ENCODE measurements at regions not wholly inside any gene's neighbourhood (a gene's known extent, or its start where the extent isn't known, plus 50 kb on each side); places are given as distances from the start of the nearest gene placed in this dataset.
"Not testable (repeated sequence)": the region's sequence is repeated elsewhere in the genome, so short reads cannot be mapped to it uniquely, and the experiment has no call there.

DNA sequence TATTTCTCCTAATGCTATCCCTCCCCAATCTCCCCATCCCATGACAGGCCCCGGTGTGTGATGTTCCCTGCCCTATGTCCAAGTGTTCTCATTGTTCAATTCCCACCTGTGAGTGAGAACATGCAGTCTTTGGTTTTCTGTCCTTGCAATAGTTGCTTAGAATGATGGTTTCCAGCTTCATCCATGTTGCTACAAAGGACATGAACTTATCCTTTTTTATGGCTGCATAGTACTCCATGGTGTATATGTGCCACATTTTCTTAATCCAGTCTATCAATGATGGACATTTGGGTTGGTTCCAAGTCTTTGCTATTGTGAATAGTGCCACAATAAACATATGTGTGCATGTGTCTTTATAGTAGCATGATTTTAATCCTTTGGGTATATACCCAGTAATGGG is 51.3 kb upstream of the RIOK2 start:
- DNase-seq (ENCODE audit: low read depth): not testable (repeated sequence)

DNA sequence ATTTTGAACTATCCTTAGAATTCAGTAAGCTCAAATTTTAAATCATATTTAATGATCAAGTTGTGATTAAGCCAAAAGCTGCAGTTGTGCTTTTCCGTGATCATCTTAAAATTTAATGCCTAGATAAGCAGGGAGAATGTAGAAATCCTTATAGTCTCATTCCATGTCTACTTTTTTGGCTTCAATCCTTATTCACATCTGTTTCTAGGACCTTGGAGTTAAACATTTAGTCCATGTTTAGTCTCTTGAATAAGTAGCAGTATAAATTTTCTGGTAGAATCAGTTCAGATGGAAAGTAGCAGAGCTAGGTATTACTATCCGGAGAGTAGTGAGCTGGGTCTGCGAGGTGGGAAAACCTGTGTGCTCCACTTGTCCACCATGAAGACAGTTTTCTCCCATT is 59.3 kb upstream of the RIOK2 start:
- DNase-seq (ENCODE audit: low read depth): no peak

DNA sequence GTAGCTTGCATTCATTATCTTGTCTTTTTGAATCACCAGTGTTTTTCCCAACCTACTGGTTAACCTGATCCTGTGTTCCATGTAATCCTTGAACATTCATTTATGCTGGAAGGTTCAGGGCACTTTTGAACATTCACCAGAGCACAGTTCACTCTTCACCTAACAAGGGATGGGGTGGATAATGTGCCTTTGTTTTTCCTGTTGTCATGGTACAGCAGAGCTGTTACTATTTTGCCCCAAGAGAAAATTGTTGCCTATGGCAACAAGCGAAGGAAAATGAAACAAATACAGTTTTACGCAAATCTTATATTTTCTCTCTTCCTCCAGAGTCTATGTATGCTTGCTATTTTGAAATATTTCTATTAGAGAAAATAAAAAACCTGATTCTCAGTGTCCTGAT is 60.3 kb upstream of the RIOK2 start:
- DNase-seq (ENCODE audit: low read depth): no peak

DNA sequence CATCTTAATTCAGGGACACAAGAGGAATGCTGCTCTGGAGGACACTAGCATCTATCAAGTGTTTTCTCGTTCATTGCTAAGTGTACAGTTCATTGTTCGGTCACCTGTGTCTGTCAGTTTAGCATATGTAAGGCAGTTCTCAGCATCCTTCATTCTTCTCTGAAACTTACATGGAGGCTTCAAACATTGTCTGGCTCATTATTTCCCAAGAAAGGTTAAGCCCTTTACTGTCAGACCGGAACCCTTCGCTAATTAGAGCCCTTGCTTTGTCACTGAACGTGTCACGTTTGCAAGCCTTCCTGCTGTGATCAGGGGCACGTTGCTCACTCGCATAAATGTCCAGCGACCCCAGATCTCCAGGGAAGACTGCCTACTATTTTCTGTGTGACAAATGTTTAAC is 62.3 kb upstream of the RIOK2 start:
- DNase-seq (ENCODE audit: low read depth): no peak

DNA sequence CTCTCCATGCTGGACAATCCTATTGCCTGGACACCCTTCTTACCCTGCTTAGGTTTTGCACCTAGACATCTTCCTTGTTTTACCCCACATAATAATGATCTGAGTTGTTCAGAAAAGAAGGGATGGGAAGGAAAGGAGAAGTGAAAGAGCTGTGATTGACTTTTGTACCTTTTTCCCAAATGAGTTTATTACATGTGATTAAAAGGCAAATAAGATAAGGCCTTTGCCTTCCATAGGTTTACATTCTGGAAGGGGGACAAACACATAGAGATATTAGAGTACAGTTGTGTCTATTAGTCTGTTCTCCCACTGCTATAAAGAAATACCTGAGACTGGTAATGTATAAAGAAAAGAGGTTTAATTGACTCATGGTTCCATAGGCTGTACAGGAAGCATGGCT is 67.1 kb upstream of the RIOK2 start:
- DNase-seq (ENCODE audit: low read depth): no peak

DNA sequence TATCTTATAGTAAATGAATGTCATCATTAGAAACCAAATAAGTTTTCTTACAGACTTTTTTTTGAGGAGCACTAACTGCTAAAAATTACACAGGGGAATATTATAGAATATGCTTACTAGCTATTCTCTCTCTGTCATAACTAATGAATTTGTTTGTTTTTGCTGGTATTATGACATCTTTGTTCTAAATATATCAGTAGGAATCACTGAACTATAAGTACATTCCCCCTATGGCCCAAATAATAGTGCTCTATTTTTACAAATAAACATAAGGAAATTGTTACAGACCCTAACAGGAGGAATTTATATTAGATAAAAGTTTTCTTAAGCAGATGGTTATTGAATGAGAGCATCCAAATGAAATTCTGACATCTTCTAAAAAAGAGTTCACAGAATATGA is 83.0 kb upstream of the RIOK2 start:
- no peak for DNase-seq (ENCODE audit: low read depth)

DNA sequence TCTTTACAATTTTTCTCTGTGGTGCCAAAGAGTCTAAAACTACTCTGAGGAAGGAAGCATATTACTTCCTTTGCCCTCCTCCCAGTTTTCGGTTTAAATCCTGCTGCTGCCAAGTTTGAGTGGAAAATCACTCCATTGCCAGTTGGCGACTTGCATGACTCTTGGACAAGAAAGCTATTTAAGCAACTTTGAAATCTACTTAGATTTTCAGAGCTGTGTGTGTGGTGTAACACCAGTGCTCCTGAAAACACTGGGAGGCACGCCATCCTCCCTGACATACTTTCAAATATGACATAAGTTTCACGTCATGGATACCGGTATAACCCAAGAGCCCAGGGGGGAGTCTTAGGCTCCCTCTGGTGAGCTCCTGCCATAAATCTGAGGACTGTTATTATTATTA is 83.5 kb upstream of the RIOK2 start:
- no peak for DNase-seq (ENCODE audit: low read depth)

DNA sequence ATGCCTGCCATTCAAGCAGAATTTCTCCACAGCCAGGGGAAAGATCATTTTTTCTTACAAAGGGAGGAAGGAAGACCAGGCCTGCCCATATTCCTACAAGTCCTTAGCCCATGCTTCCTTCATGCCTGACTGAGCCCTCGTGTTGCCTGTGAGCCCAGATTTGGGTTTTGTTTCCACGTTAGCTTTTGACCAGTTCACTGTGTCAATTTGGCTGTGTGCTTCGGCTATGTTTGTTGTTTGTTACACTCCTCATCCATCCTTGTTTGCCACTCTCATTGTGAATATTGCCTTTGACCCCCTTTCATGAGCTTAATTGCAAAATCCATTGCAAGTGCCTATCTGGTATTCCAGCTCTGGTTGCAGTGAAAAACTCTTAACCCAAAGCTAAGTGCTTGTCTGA is 84.7 kb upstream of the RIOK2 start:
- no peak for DNase-seq (ENCODE audit: low read depth)

DNA sequence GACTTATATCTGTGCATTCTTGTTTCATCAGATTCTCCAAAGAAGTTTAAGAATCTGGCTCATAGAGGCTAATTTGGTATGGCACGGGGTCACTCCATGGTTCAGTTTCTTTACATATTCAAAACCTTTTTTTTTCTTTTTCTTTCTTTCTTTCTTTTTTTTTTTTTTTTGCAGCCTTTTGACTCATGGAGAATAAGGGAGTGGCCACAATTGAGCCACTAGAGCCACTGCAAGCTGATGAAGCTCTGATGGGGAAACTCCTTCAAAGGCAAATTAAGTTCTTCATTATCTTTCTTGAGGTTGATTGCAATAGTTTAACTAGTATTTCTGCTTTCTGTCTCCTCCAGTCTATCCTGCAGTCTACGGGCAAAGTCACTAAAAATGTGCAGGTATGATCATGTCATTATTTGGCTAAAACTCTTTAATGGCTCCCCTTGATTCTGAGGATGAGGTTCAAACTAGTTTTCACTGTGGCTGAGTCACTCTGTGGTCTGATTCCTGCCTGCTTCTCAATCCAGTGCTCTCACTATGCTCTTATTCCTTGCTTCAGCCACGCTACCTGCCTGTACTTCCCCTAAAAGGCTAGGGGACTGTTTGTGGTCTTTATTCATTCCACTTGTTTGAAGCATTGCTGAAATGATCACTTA is 93.5 kb upstream of the RIOK2 start:
- no peak for DNase-seq (ENCODE audit: low read depth)

DNA sequence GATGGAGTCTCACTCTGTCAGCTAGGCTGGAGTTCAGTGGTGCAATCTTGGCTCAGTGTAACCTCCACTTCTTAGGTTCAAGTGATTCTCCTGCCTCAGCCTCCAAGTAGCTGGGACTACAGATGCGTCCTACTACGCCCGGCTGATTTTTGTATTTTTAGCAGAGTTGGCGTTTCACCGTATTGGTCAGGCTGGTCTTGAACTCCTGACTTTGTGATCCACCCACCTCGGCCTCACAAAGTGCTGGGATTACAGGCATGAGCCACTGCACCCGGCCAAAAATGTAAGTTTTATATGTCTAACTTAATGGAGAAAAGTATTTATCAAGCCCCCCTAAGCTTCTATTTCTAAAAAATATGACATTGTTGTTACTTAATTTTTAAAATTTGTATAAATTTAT is 98.2 kb upstream of the RIOK2 start:
- no peak for DNase-seq (ENCODE audit: low read depth)

DNA sequence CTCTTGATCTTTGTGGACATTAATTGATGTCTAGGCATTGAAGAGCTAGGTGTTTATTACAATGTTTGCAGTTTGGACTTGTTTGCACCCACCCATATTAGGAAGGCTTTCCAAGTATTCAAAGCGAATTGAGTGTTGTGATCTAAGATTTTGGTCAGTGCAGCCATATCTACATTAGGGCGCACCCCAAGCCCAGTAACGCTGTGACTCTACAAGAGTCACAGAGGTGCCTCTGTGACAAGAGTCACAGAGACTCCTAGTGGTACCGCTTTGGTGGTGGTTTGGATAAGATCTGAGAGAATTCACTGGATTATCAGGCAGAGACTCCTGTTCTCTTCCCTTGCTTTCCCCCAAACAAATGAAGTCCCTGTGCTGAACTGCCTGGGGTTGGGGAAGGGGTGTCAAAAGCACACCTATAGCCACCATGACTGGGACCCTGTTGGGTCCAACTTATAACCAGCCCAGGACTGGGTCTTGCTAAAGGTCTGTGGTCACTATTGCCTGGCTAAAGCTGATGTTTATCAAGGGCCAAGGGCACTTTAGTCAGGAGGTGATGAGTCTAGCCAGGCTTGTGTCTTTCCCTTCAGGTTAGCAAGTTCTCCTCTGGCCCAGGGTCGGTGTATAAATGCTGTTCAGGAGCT is 114.1 kb upstream of the RIOK2 start:
- peak; percentile 5 for DNase-seq (ENCODE audit: low read depth)

DNA sequence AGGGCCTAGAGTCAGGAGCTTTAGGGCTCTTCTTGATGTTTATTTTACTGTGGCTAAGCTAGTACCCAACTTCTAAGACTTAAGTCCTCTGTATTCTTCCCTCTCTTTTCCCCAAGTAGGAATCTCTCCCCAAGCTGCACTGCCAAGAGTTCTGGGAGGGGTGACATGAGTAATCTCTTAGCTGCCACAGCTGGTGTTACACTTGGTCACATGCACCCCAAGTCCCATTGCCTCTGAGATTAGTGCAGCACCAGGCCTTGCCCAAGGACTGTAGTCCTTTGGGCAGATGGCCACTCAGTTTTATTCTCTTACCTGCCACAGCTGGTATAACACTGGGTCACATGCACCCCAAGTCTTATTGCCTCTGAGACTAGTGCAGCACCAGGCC is 114.7 kb upstream of the RIOK2 start:
- no peak for DNase-seq (ENCODE audit: low read depth)

DNA sequence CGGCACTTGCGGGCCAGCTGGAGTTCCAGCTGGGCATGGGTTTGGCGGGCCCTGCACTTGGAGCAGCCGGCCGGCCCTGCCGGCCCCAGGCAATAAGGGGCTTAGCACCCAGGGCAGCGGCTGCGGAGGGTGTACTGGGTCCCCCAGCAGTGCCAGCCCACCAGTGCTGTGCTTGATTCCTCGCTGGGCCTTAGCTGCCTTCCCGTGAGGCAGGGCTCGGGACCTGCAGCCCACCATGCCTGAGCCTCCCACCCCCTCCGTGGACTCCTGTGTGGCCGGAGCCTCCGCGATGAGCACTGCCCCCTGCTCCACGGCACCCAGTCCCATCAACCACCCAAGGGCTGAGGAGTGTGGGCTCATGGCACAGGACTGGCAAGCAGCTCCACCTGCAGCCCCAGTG is 118.1 kb upstream of the RIOK2 start:
- DNase-seq (ENCODE audit: low read depth): not testable (repeated sequence)

DNA sequence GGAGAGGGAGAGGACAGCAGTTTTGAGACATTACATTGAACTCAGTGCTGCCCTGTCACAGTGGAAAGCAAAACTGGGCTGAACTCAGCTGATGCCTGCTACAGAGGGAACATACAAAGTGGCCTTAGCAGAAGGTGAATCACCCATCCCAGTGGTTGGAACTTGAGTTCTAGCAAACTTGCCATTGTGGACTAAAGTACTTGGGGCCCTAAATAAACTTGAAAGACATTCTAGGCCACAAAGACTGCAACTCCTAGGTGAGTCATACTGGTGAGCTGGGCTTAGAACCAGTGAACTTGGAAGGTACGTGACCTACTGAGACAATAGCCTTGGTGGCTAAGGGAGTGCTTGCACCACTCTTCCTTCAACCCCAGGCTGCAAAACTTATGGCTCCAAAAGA is 155.7 kb upstream of the RIOK2 start:
- DNase-seq (ENCODE audit: low read depth): no peak

DNA sequence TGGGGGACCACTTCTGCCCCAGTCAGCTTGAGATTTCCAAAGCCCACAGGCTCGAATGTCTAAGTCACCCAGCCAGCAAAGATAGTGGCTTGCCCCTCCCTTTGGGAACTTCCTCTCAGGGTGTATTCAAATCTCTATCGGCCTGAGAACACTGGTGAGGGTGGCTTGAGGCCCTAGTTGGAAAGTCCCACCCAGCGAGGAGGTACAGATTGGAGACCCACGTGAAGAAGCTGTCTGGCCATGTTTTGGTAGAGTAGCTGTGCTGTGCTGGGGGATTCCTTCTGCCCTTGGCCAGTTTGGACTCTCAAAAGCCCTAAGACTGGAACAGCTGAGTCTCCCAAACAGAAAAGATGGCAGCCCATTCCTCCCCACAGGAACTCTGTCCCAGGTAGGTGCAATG is 172.7 kb upstream of the RIOK2 start:
- DNase-seq (ENCODE audit: low read depth): no peak

DNA sequence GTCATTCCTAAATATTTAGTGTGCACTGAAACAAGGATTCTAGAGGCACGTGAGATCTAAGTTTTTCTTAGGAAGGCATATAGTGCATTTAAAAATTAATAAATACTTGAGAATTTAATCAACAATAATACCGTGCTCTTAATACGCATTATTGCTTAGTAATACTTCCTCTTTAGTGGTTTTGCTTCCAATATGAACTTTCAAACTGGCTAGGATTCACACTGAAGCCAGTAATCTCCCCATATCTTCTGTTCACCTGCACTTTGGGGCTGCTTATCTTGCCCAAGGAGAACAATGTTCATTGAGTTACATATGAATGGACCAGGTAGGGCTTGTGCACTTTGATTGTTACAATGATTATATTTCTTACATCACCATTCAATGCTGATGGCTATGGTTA is 180.5 kb upstream of the RIOK2 start:
- no peak for DNase-seq (ENCODE audit: low read depth)

DNA sequence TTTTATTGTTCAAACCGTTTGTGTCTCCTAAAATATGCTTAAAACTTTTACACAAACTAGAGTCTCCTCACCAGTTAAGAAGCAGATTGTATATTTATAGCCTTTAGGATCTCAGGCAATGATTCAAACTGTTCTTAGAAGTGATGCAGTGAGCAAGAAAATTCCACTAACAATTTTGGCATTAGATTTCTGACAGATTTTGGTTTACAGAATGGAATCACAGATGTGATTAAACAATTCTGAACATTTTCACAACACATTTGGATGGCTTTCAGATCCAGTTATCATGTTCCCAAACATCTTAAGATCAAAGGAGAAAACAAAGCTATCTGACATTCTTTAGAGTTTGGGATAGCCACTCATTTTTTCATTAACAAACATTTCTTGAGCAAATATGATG is 181.7 kb upstream of the RIOK2 start:
- no peak for DNase-seq (ENCODE audit: low read depth)

DNA sequence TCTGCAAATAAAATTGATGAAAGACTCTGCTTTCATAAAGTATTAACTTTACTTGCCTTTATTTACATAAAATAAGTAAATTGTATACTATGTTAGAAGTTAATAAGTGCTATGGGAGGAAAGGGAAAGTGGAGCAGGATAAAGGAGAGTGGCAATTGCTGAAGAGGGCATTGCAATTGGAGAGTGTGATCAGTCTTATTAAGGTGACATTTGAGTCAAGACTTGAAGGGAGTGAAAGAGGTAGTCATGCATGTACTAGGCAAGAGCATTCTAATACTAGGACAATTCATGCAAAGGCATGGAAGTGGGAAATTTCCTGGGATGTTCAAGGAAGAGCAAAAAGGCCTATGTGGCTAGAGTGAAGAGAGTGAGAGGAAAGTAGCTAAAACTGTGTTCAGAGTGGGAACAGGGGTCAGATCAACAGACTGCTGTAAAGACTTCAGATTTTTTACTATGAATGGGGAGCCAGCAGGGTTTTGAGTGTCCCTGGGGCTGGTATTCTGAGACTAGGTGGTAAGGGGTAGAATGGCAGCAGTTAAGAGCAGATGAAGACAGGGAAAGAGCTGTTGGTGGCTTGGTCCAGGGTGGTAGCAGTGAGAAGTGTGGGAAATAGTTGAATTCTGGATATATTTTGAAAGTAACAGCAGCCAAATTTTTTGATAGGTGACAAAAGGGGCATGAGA is 182.3 kb upstream of the RIOK2 start:
- DNase-seq (ENCODE audit: low read depth): no peak

DNA sequence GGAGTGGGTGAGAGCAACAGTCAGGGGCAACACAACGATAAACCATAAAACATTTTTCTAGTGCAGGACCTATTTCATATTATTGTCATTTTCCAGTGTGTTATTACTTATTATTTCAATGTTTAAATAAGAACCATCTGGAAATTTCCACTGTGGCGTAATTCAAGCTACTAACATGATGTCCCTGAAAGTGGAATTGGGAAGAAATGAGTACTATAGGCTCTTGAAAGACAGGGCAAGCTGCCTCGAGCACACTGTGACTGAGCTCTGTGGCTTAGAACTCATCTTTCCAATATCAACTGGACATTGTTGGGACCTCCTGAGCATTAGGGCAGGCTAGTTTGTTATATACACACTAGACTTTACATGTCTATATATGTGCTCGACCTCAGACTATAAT is 182.9 kb upstream of the RIOK2 start:
- DNase-seq (ENCODE audit: low read depth): no peak

DNA sequence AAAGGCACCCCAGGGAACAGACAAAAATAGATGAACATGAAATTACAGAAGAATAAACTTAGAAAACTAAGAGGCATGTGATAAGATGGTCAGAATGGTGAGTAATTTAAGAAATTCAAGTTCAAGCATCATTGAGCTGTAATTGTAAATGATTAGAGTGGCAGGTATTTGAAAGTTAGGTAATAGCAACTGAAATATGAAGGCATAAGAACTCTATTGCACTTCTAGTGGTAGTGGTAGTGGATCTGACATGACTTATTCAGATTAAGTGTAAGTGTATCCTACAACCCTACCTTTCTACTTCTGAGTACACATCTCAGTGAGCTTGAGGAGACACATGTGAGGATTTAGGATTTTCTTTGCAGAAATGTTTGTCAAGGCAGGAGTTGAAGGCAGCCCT is 192.9 kb upstream of the RIOK2 start:
- DNase-seq (ENCODE audit: low read depth): no peak

DNA sequence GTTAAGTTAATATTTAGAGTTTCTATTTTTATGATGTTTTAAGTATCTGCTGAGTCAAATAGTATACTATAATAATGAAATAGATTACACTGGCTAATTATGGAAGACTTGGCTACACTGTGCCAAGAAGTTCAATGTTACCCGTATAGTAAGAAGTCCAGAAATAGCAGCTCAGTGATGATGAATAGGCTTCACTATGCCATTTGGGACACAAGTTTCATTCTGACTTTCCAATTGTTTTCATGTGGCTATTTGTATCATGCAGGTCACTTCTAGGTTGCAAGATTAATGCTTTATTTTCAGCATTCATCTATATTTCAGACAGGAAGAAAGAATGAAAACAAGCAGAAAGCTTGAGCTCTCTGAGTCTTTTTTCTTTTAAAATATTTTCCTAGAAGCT is 194.5 kb upstream of the RIOK2 start:
- DNase-seq (ENCODE audit: low read depth): no peak

DNA sequence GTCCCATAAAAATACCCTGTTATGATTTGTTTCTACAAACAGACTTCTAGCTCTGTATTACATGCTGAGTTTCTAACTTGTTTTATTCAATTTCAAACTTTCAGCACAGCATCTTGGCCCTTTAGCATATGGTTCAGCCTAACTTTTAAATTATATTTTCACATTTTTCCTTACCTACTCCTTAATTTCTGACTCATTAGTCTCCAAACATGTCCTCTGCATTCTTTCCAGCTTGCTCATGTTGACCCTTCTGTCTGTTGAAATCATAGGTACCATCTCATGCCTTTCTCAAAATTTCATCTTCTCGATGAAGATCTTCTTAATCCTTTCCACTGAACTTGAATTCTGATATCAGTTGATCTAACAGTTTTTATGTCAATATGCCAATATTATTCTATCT is 200.9 kb upstream of the RIOK2 start:
- DNase-seq (ENCODE audit: low read depth): no peak

DNA sequence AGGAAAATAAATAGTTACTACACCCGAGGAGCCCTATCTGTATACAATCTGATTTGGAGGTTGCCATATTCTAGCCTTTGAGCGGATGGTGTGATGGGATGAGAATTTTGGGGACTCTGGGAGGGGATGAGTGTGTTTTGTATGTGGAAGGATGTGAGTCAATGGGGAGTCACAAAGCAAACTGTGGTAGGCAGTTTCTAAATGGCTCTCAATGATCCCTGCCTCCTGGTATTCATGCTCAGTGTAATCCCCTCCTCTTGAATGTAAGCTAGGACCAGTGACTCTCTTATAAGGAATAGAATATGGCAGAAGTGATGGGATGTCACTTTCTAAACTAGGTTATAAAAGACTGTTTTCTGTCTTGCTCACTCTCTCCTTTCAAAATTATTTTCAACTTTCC is 205.7 kb upstream of the RIOK2 start:
- no peak for DNase-seq (ENCODE audit: low read depth)

DNA sequence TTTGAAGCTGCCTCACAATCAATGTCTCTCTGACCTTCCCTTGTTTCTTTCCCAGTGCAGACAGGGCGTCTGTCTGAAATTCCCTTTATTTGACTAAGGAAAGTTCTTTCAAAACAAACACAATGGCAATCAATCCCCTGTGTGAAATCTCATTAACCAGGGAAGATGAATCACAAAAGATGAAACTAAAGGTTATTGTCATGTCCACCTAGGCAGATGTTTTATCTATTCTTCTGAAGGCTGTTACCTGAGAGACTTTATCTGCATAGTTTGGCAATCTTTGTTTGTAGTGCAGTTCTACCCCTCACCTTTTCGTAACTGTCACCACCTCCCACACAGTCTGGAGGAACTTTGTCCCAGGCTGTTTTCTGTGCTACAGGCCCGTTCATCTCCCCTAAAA is 217.5 kb upstream of the RIOK2 start:
- no peak for DNase-seq (ENCODE audit: low read depth)

Data from GM04504 (cell line).